ENCODE measurements at regions not wholly inside any gene's neighbourhood (a gene's known extent, or its start where the extent isn't known, plus 50 kb on each side); places are given as distances from the start of the nearest gene placed in this dataset.
A peak's percentile ranks its signal among the peaks of the same experiment; 100 is the strongest.

- no peak for DNase-seq
Observed at GRCh38 chr13:86974251-86974994, 696.7 kb upstream of the SLITRK5 start.

DNA sequence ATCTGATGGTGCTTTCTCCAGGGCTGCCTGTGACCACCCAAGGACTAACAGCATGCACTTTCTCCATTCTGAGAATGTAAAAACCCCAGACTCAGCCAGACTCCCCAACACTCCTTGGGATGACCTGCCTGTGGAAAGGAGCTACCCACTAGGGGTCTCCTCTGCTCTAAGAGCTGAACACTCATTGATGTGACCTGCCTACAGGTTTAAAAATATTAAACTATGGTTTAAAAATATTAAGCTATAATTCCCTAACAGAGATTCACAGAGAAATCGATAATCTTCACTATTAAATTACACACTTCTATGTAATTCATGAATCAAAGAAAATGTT lies 696.2 kb upstream of the SLITRK5 start:
- no peak for DNase-seq

GRCh38 chr13:86976521-86977324 lies 694.4 kb upstream of the SLITRK5 start:
- DNase-seq: no peak

- no peak for DNase-seq
Observed at GRCh38 chr13:86986448-86986847, 684.7 kb upstream of the SLITRK5 start.

- DNase-seq: no peak
Observed at GRCh38 chr13:86992251-86992650, 678.9 kb upstream of the SLITRK5 start.

DNA sequence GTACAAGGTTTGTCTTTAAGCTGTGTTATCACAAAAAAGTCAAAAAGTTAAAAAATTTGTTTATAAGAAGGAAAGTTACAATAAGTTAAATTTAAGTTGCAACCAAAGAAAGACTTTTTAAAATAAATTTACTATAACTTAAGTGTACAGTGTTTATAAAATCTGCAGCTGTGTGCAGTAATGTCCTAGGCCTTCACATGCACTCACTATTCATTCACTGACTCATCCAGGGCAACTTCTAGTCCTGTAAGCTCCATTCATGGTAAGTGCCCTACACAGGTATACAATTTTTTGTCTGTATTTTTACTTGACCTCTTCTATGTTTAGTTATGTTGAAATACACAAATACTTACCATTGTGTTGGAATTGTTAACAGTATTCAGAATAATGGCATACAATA lies 667.9 kb upstream of the SLITRK5 start:
- no peak for DNase-seq

- DNase-seq: no peak
Observed at GRCh38 chr13:87005511-87005910, 665.7 kb upstream of the SLITRK5 start.

DNA sequence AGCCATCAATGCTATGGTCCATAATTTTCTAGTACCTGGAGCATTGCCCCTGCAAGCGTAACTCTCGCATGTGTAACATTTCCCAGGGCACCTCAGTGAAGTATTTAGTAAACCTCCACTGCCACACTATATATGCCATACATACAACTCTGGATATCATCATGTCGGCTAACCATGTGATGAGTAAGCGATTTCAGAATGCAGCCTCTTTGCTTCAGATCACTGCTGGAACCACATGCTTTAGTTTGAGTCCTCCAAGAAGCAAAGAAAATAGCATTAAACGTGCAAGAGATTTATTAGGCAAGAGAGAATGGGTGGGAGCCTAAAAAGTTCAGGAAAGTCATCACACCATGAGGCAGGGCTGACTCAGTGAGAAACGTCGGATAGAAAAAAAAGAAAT lies 635.6 kb upstream of the SLITRK5 start:
- no peak for DNase-seq

DNA sequence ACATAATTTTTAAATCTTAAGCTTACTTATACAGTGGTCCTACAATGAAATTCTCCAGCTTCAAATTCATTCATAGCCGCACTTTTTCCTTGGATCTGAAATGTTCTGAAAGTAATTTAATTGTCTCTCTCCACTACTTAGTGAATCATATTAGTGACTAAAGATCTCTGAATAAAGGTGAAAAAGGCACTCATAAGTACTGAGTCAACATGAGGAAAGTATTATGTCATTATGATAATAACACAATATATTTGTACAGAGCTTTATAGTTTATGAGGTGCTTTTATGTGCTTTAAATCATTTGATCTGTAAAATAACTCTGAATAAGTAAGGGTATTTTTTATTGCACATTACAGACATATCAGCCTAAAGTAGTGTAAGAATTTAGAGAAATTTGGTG lies 628.2 kb upstream of the SLITRK5 start:
- no peak for DNase-seq

- DNase-seq: no peak
Observed at GRCh38 chr13:87052731-87053130, 618.4 kb upstream of the SLITRK5 start.

DNA sequence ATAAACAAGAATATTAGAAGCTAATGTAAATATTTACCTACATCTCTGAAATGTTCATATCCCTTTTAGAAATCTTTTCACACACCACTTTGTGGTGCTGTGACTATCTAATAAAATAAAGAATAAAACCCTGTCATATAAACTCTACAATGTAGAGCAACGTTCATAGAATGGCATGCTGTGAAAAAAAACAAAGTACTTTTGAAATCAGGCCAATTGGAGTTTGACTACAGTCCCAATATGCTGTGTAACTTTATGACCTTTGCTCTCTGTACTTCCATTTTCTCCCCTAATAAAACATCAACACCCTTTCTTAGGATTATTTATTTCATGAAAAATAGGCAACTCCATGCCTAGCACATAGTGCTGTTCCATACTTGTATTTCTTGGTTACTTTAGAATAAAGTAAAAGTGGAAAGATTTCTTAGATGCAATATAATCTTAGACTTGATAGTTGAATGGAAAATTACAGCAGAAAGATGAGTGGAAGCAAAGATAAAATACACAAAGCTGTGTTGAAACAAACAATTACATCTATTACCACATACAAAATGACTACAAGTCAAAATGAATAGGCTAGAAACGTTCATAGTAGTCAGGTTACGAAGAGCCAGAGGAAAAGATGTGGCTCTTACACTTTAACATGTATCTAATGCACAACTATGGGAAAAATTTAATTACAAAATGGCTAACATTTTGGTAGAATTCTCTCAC lies 613.2 kb upstream of the SLITRK5 start:
- no peak for DNase-seq

GRCh38 chr13:87058786-87059329 lies 612.3 kb upstream of the SLITRK5 start:
- DNase-seq: no peak

GRCh38 chr13:87078947-87079795 lies 592.0 kb upstream of the SLITRK5 start:
- DNase-seq: no peak

- no peak for DNase-seq
Observed at GRCh38 chr13:87080100-87080779, 590.9 kb upstream of the SLITRK5 start.

DNA sequence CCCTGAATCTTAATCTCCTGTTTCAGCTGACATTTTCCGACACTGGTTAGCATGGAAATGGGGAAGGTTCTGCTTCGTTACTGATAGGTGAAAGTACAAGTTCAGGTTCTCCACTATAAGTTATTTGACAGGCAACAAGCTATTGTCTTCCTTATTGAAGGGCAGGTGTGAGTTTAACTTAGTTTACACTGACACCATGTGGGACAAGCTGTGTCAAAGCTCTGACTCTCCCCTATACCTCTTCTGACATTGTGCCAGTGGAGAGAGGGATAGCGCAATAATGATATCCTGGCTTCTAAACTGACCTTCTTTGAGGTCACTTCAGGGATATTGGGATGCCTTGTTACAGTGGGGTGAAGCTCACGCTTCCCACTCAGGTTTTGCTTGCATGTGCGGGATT lies 587.0 kb upstream of the SLITRK5 start:
- no peak for DNase-seq

DNA sequence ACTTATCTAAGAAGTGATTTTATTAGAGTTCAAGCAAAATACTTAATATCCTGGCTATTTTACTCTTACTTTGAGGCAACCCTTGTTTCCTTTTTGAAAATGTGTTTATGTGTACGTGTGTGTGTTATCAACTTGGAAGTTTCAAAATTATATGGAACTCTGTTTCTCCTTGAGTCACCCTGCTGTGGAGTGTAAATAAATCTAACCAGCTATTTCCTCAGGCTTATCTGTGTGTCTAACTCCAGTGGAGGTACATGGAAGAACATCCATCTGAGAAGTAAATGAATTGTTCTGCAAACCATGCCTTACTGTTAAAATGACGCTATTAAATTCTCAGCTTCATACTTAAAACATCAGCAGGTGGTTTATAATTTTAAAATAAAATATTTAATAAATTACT lies 583.4 kb upstream of the SLITRK5 start:
- DNase-seq: no peak

GRCh38 chr13:87089391-87089790 lies 581.8 kb upstream of the SLITRK5 start:
- no peak for DNase-seq

- DNase-seq: no peak
Observed at GRCh38 chr13:87093399-87093798, 577.8 kb upstream of the SLITRK5 start.

DNA sequence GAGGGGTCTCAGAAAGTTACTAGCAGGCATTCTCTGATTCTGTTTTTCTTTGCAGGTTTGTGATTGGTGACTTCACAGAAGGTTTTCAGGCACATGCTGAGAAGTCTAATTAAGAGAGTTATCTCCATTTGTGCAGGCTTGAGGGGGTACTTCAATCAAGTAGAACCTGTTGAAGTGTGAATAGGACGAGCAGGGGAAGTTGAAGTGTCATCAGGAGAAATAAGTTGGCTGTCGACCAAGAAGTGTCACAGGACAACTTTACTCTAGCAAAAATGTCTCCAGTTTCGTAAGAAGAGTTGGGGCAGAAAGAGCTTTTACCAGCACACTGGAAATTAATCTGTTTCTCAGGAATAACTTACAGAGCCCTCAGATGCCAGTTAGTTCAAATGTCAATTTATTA lies 576.5 kb upstream of the SLITRK5 start:
- peak; percentile 5 for DNase-seq

DNA sequence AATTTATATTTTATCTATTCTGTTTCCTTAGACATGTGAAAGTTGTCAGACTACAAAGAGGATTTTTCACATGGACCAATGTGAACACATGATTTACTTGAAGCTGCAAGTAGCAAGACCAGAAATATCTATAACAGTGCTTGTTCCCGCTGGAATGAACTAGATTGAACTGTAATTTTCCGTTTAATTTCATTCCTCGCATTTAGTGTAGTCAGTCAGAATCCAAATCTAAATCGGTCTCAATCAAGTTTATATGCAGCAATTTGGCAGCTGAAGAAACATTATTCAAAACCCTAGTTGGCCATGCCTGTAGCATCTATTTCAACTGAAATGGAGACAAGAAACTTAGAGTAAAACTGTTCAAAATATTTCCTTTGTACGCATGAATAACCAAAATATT lies 570.7 kb upstream of the SLITRK5 start:
- DNase-seq: no peak

DNA sequence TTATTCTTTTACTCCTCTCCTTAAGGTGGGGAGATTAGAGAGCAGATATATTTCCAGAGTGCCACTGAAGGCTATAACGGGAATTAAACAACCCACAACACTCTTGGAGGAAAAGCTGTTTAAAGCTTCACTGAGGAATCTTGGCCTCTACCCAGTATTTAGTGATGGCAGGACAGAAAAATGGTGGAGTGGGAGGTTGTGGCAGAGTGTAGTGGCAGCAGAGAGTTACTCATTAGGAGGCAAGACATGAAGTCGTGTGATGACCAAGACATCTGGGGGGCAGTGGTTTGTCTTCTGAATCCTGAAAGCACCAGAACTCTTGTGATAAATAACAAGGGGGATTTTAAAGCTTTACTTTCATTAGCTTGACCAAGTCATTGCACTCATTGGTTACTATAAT lies 563.5 kb upstream of the SLITRK5 start:
- DNase-seq: no peak

DNA sequence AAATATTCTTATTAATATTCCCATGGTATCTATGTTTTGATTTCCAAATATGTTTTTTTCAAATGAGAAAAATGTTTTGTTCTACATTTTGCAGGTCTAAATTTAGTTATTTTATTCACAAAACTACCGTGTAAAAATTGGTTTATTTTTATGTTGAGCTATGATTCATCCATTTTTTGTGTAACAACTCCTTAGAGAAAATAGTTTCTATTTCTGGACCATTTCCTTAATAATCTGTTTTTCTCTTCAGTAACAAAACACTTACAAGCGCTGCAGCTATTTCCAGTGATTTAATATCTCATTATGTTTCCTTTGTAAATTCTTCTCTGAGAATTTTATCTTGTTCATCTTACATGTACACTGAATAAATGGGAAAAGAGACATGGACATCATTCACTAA lies 550.7 kb upstream of the SLITRK5 start:
- DNase-seq: no peak
